GM06990 (cell line): ENCODE measurements at regions not wholly inside any gene's neighbourhood (a gene's known extent, or its start where the extent isn't known, plus 50 kb on each side); places are given as distances from the start of the nearest gene placed in this dataset.
"Not testable (repeated sequence)": the region's sequence is repeated elsewhere in the genome, so short reads cannot be mapped to it uniquely, and the experiment has no call there.

Experiments used
- DNase-seq: peaks from one replicate; pipeline ENCODE4 v3.0.0-alpha.2; 2011; ENCODE audit not compliant: insufficient read length; ENCODE audit errors: extremely low read depth
- H3K27me3 ChIP-seq: replicated peaks from 2 replicates; pipeline ENCODE4 v1.6.0; 2011; ENCODE audit warnings: low read length; ENCODE audit not compliant: control insufficient read depth, insufficient read depth
- H3K36me3 ChIP-seq: 2 replicates; pipeline ENCODE4 v1.5.1; 2011; ENCODE audit warnings: low read length; ENCODE audit not compliant: control insufficient read depth, insufficient read depth
- H3K4me3 ChIP-seq: replicated peaks from 2 replicates; pipeline ENCODE4 v1.5.1; 2011; ENCODE audit warnings: low read depth, mild to moderate bottlenecking, control low read depth, low read length
- CTCF ChIP-seq: IDR thresholded peaks from 2 replicates; pipeline ENCODE4 v1.5.1; 2011; ENCODE audit warnings: low read length, control low read depth, mild to moderate bottlenecking, inconsistent platforms; ENCODE audit not compliant: insufficient read depth, poor library complexity, severe bottlenecking

DNA sequence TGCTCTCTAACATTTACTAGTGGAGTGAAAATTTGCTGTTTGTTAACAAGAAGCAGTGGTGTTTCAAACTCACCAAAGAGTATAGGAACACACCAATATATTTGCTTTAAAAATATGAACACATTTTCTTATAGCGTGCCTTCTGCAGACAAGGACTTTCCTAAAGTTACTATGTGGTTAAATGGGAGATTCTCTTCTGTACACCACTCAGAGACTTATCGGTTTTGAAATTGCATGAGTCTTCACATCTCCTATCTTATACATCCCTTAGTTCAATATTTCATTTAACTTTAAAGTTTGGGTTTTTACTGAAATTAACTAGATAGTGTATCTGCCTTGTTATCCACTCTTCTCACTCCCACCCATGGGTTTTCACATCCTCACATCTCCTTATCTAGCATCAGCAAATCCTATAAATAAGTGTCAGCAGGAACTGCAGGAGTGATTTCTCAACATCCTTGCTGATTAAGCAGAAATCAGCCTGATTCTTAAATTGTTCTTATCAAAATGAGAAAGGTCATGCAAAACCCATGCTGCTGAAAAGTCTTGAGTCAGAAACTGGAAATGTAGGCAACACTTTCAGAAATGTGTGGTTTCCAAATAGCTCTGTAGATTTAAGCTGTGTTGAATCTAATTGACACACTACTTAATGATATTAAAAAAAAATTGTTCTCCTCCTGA lies 1075.6 kb upstream of the GJE1 start:
- no peak for DNase-seq
- Histone ChIP-seq H3K27me3 (no peaks in the 10 kb centered on the region), H3K4me3 (no peak overlapping the region), H3K36me3 (no peaks in the 10 kb centered on the region)
- TF ChIP-seq CTCF = no peak

DNA sequence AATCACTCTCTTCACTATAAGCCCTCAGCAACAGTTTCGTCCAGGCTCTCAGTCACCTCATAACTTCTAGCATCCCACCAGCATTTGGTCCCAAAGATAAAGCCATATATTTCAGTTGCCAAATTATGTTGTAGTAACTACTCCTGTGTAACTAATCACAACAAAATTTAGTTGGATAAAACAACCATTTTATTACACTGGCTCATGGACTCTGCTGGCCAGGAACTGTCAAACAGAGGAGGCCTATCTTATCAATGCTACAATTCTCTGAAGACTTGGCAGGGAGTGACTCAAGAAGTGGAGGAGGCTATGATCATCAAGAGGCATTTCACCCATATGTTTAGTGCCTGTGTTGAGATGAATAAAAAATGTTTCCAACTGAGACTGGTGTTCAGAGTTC lies 1082.3 kb upstream of the GJE1 start:
- no peak for DNase-seq
- H3K4me3 ChIP-seq = no peak overlapping the region
- no peak for TF ChIP-seq CTCF
- H3K36me3 ChIP-seq = no peaks in the 10 kb centered on the region
- H3K27me3 ChIP-seq = no peaks in the 10 kb centered on the region

DNA sequence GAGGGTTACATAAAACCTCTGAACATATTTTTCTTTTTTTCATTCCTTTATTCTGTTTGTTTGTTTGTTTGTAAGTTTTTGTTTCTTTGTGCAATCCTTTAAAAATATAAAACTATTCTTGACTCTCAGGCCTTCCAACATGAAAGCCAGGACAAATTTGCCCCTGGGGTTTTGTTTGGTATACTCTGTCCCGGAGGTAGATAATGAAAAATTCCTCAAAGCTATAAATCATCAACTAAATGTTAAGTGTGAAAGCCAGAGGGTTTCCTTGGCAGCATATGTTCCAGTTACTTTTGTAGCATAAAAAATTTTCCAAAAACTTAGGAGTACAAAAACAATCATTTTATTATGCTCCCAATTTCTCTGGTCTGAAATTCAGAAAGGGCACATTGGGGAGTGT lies 1084.3 kb upstream of the GJE1 start:
- Histone ChIP-seq H3K27me3 (no peaks in the 10 kb centered on the region), H3K36me3 (no peaks in the 10 kb centered on the region), H3K4me3 (no peak overlapping the region)
- no peak for DNase-seq
- TF ChIP-seq CTCF = no peak

DNA sequence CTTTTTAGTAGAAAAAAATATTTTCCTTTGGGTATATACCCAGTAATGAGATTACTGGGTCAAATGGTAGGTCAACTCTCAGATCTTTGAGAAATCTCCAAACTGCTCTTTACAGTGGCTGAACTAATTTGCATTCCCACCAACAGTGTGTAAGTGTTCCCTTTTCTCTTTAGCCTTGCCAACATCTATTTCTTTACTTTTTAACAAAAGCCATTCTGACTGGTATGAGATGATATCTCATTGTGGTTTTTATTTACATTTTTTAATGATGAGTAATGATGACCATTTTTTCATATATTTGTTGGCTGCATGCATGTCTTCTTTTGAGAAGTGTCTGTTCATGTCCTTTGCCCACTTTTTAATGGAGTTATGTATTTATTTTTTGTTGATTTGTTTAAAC lies 1086.2 kb upstream of the GJE1 start:
- H3K36me3 ChIP-seq, H3K4me3 ChIP-seq, DNase-seq, H3K27me3 ChIP-seq: not testable (repeated sequence)

GRCh38 chr6:141041596-141042087 lies 1091.1 kb upstream of the GJE1 start:
- DNase-seq = no peak
- no peak for TF ChIP-seq CTCF
- H3K36me3 ChIP-seq = no peaks in the 10 kb centered on the region
- no peaks in the 10 kb centered on the region for H3K27me3 ChIP-seq
- H3K4me3 ChIP-seq = no peak overlapping the region

GRCh38 chr6:141035312-141036200 lies 1097.2 kb upstream of the GJE1 start:
- TF ChIP-seq CTCF = no peak
- H3K27me3 ChIP-seq = no peaks in the 10 kb centered on the region
- DNase-seq = no peak
- H3K4me3 ChIP-seq = no peak overlapping the region
- H3K36me3 ChIP-seq = no peaks in the 10 kb centered on the region
